ENCODE measurements at regions not wholly inside any gene's neighbourhood (a gene's known extent, or its start where the extent isn't known, plus 50 kb on each side); places are given as distances from the start of the nearest gene placed in this dataset.

DNA sequence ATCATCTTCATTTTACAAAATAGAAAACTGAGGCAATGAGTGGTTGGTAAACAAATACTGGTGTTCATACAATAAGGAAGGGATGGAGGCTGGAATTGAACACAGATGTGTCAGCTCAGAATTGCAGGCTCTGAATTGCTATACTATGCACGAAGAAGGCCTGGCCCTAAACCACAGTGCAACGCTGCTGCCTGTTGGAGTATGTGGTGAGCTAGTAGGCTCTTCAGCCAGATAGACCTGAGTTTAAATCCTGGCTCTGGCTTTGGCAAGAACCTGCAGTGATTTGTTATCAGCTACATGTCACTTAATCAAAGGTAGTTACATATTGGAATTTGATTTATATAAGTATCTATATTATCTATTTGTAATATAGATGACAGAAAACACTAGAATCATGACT lies 1602.4 kb upstream of the CELF4 start:
- Histone ChIP-seq H3K27me3 (ENCODE audit: control insufficient read depth in 3 of 3, insufficient read depth in 3 of 3, low read depth in 1 of 3, low read length in 3 of 3) (no peaks in the 10 kb centered on the region), H3K14ac (ENCODE audit: low read length) (no peak overlapping the region), H3K4ac (ENCODE audit: low read length) (no peak overlapping the region), H2BK12ac (ENCODE audit: low read length) (no peak overlapping the region), H4K91ac (ENCODE audit: low read depth, low read length, poor library complexity) (no peak overlapping the region), H3K23ac (ENCODE audit: low read depth, low read length, poor library complexity) (no peak overlapping the region), H2AK5ac (ENCODE audit: low read depth, low read length) (no peak overlapping the region), H3K4me3 (ENCODE audit: low read length in 2 of 2) (no peak overlapping the region), H3K9ac (ENCODE audit: low read depth, low read length, poor library complexity) (no peak overlapping the region), H3K4me1 (ENCODE audit: control insufficient read depth in 2 of 2, insufficient read depth in 1 of 2, low read depth in 1 of 2, low read length in 2 of 2) (no peaks in the 10 kb centered on the region), H3K18ac (ENCODE audit: low read length) (peak overlapping the region; percentile 70), H3K79me1 (ENCODE audit: low read depth, low read length) (no peaks in the 10 kb centered on the region), H3K9me3 (replicated peaks in 1 of 2; ENCODE audit: control insufficient read depth in 2 of 2, insufficient read depth in 1 of 2, low read depth in 1 of 2, low read length in 2 of 2) (no peaks in the 10 kb centered on the region), H4K8ac (ENCODE audit: low read depth, low read length) (no peak overlapping the region), H3K36me3 (replicated peaks in 1 of 2; ENCODE audit: control insufficient read depth in 2 of 2, insufficient read depth in 2 of 2, low read length in 2 of 2) (no peaks in the 10 kb centered on the region), H3K27ac (replicated peaks; ENCODE audit: low read length) (no peak overlapping the region), H2BK5ac (ENCODE audit: low read length) (no peak overlapping the region), H3K4me2 (ENCODE audit: insufficient read depth, low read length, poor library complexity, severe bottlenecking) (no peak overlapping the region), H2AFZ (ENCODE audit: low read length) (no peak overlapping the region), H2BK120ac (ENCODE audit: low read depth, low read length) (no peak overlapping the region), H2BK15ac (ENCODE audit: low read length) (no peak overlapping the region)
- no peak for DNase-seq (ENCODE audit: low spot score)
- no CpG with 5 or more reads among the region's 2 CpGs for WGBS, 2 donors (ENCODE audit: extremely low coverage in 2 of 2, insufficient read length in 2 of 2, insufficient replicate concordance in 1 of 2)

- no peak overlapping the region for H3K18ac ChIP-seq (ENCODE audit: low read length)
- no peak overlapping the region for H2AK5ac ChIP-seq (ENCODE audit: low read depth, low read length)
- no peak overlapping the region for H3K9ac ChIP-seq (ENCODE audit: low read depth, low read length, poor library complexity)
- H4K91ac ChIP-seq (ENCODE audit: low read depth, low read length, poor library complexity), result no peak overlapping the region
- H3K4me2 ChIP-seq (ENCODE audit: insufficient read depth, low read length, poor library complexity, severe bottlenecking), result no peak overlapping the region
- H2BK12ac ChIP-seq (ENCODE audit: low read length), result no peak overlapping the region
- H2AFZ ChIP-seq (ENCODE audit: low read length), result no peak overlapping the region
- H3K36me3 ChIP-seq (replicated peaks in 1 of 2; ENCODE audit: control insufficient read depth in 2 of 2, insufficient read depth in 2 of 2, low read length in 2 of 2), result no peaks in the 10 kb centered on the region
- DNase-seq (ENCODE audit: low spot score), result no peak
- no peak overlapping the region for H2BK120ac ChIP-seq (ENCODE audit: low read depth, low read length)
- no peaks in the 10 kb centered on the region for H3K27me3 ChIP-seq (ENCODE audit: control insufficient read depth in 3 of 3, insufficient read depth in 3 of 3, low read depth in 1 of 3, low read length in 3 of 3)
- no peak overlapping the region for H2BK15ac ChIP-seq (ENCODE audit: low read length)
- no peak overlapping the region for H3K27ac ChIP-seq (replicated peaks; ENCODE audit: low read length)
- H3K4ac ChIP-seq (ENCODE audit: low read length), result no peak overlapping the region
- no peak overlapping the region for H2BK5ac ChIP-seq (ENCODE audit: low read length)
- H3K14ac ChIP-seq (ENCODE audit: low read length), result no peak overlapping the region
- H3K4me1 ChIP-seq (ENCODE audit: control insufficient read depth in 2 of 2, insufficient read depth in 1 of 2, low read depth in 1 of 2, low read length in 2 of 2), result no peaks in the 10 kb centered on the region
- H3K79me1 ChIP-seq (ENCODE audit: low read depth, low read length), result no peaks in the 10 kb centered on the region
- no peak overlapping the region for H3K4me3 ChIP-seq (ENCODE audit: low read length in 2 of 2)
- H4K8ac ChIP-seq (ENCODE audit: low read depth, low read length), result no peak overlapping the region
- H3K9me3 ChIP-seq (replicated peaks in 1 of 2; ENCODE audit: control insufficient read depth in 2 of 2, insufficient read depth in 1 of 2, low read depth in 1 of 2, low read length in 2 of 2), result no peaks in the 10 kb centered on the region
- no peak overlapping the region for H3K23ac ChIP-seq (ENCODE audit: low read depth, low read length, poor library complexity)
These were observed 1601.2 kb upstream of the CELF4 start for GRCh38 chr18:39166776-39167175.

GRCh38 chr18:39162013-39162827 lies 1596.6 kb upstream of the CELF4 start:
- DNase-seq (ENCODE audit: low spot score), result no peak
- no CpG with 5 or more reads among the region's 11 CpGs for WGBS, 2 donors (ENCODE audit: extremely low coverage in 2 of 2, insufficient read length in 2 of 2, insufficient replicate concordance in 1 of 2)
- Histone ChIP-seq H2BK15ac (ENCODE audit: low read length) (no peak overlapping the region), H3K4me2 (ENCODE audit: insufficient read depth, low read length, poor library complexity, severe bottlenecking) (no peak overlapping the region), H3K27ac (replicated peaks; ENCODE audit: low read length) (no peak overlapping the region), H2BK120ac (ENCODE audit: low read depth, low read length) (no peak overlapping the region), H2AK5ac (ENCODE audit: low read depth, low read length) (no peak overlapping the region), H2AFZ (ENCODE audit: low read length) (no peak overlapping the region), H3K36me3 (replicated peaks in 1 of 2; ENCODE audit: control insufficient read depth in 2 of 2, insufficient read depth in 2 of 2, low read length in 2 of 2) (no peaks in the 10 kb centered on the region), H2BK5ac (ENCODE audit: low read length) (no peak overlapping the region), H3K14ac (ENCODE audit: low read length) (no peak overlapping the region), H3K27me3 (ENCODE audit: control insufficient read depth in 3 of 3, insufficient read depth in 3 of 3, low read depth in 1 of 3, low read length in 3 of 3) (no peaks in the 10 kb centered on the region), H2BK12ac (ENCODE audit: low read length) (no peak overlapping the region), H3K9ac (ENCODE audit: low read depth, low read length, poor library complexity) (no peak overlapping the region), H3K23ac (ENCODE audit: low read depth, low read length, poor library complexity) (no peak overlapping the region), H3K4me1 (ENCODE audit: control insufficient read depth in 2 of 2, insufficient read depth in 1 of 2, low read depth in 1 of 2, low read length in 2 of 2) (no peaks in the 10 kb centered on the region), H4K8ac (ENCODE audit: low read depth, low read length) (no peak overlapping the region), H3K4me3 (ENCODE audit: low read length in 2 of 2) (no peak overlapping the region), H3K18ac (ENCODE audit: low read length) (no peak overlapping the region), H4K91ac (ENCODE audit: low read depth, low read length, poor library complexity) (no peak overlapping the region), H3K4ac (ENCODE audit: low read length) (no peak overlapping the region), H3K9me3 (replicated peaks in 1 of 2; ENCODE audit: control insufficient read depth in 2 of 2, insufficient read depth in 1 of 2, low read depth in 1 of 2, low read length in 2 of 2) (no peaks in the 10 kb centered on the region), H3K79me1 (ENCODE audit: low read depth, low read length) (no peaks in the 10 kb centered on the region)

GRCh38 chr18:39149211-39149806 lies 1583.7 kb upstream of the CELF4 start:
- no peak overlapping the region for H4K8ac ChIP-seq (ENCODE audit: low read depth, low read length)
- no peaks in the 10 kb centered on the region for H3K36me3 ChIP-seq (replicated peaks in 1 of 2; ENCODE audit: control insufficient read depth in 2 of 2, insufficient read depth in 2 of 2, low read length in 2 of 2)
- no peak overlapping the region for H4K91ac ChIP-seq (ENCODE audit: low read depth, low read length, poor library complexity)
- WGBS, 2 donors (ENCODE audit: extremely low coverage in 2 of 2, insufficient read length in 2 of 2, insufficient replicate concordance in 1 of 2), result no CpG with 5 or more reads among the region's 3 CpGs
- H3K4me1 ChIP-seq (ENCODE audit: control insufficient read depth in 2 of 2, insufficient read depth in 1 of 2, low read depth in 1 of 2, low read length in 2 of 2), result no peaks in the 10 kb centered on the region
- H3K27me3 ChIP-seq (ENCODE audit: control insufficient read depth in 3 of 3, insufficient read depth in 3 of 3, low read depth in 1 of 3, low read length in 3 of 3), result no peaks in the 10 kb centered on the region
- H3K4me3 ChIP-seq (ENCODE audit: low read length in 2 of 2), result no peak overlapping the region
- H2BK12ac ChIP-seq (ENCODE audit: low read length), result no peak overlapping the region
- no peak overlapping the region for H3K4ac ChIP-seq (ENCODE audit: low read length)
- no peak overlapping the region for H3K27ac ChIP-seq (replicated peaks; ENCODE audit: low read length)
- H2BK5ac ChIP-seq (ENCODE audit: low read length), result no peak overlapping the region
- no peak overlapping the region for H2AFZ ChIP-seq (ENCODE audit: low read length)
- no peak overlapping the region for H3K18ac ChIP-seq (ENCODE audit: low read length)
- no peak overlapping the region for H2BK15ac ChIP-seq (ENCODE audit: low read length)
- H3K14ac ChIP-seq (ENCODE audit: low read length), result no peak overlapping the region
- peak; percentile 14 for DNase-seq (ENCODE audit: low spot score)
- peaks cover 12 to 16% of the 10 kb centered on the region in 2 donors for H3K9me3 ChIP-seq (replicated peaks in 1 of 2; ENCODE audit: control insufficient read depth in 2 of 2, insufficient read depth in 1 of 2, low read depth in 1 of 2, low read length in 2 of 2)
- no peak overlapping the region for H3K23ac ChIP-seq (ENCODE audit: low read depth, low read length, poor library complexity)
- H3K79me1 ChIP-seq (ENCODE audit: low read depth, low read length), result no peaks in the 10 kb centered on the region
- no peak overlapping the region for H2AK5ac ChIP-seq (ENCODE audit: low read depth, low read length)
- H3K4me2 ChIP-seq (ENCODE audit: insufficient read depth, low read length, poor library complexity, severe bottlenecking), result no peak overlapping the region
- H2BK120ac ChIP-seq (ENCODE audit: low read depth, low read length), result no peak overlapping the region
- H3K9ac ChIP-seq (ENCODE audit: low read depth, low read length, poor library complexity), result no peak overlapping the region

All from neuronal stem cell (in vitro differentiated cells).